ENCODE measurements at regions not wholly inside any gene's neighbourhood (a gene's known extent, or its start where the extent isn't known, plus 50 kb on each side); places are given as distances from the start of the nearest gene placed in this dataset.

DNA sequence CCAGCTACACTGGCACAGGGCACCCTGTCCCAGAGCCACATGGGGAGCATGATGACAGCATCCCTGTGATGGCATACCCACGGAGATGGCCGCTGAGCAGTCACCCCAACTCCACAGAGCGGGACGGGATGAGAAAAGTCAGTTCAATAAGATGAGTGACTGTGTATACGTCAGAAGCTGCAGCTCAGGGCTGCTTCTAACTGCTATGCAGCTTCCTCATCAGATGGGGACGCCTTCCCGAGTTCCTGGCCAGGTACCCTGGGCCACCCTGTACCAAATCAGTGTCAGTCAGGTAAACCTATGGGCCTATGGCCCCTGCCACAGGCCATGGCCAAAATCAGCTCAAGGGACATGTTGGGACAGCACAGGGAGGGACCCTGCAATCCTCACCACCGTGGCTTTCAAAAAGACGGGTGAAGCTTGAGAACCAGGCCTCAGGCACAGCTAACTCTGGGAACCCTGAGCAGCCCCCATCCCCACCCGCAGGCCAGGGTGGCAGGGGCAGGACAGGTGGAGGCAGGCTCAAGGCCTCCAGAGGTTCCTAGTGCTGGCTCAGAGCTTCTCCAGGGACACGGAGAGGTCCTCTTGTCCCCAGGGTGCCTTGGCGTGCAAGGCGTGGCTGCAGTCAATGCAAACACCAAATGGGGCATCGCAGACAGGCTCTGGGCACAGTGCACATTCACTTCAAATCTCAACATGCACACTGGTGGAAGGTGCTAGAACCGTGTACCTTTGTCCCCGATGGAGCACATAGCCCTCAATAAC, 122.4 kb downstream of the TUBA3C start:
- no peak overlapping the region for H3K27ac ChIP-seq (ENCODE audit: control insufficient read depth, insufficient read depth)
- ATAC-seq = no peak
- FAIRE-seq = no peak
- no peaks in the 10 kb centered on the region for H3K79me2 ChIP-seq (ENCODE audit: control insufficient read depth, insufficient read depth, low read length)
- H3K4me3 ChIP-seq = no peak overlapping the region
- CTCF ChIA-PET = no interaction called here
- 10% methylated on average over 15 of the region's 16 CpGs for WGBS (ENCODE audit: insufficient coverage, insufficient replicate concordance, low lambda C conversion rate, missing lambda C conversion rate)
- H3K4me2 ChIP-seq (ENCODE audit: control insufficient read depth, insufficient read depth) = no peak overlapping the region
- H3K27me3 ChIP-seq (replicated peaks in 1 of 2; ENCODE audit: control insufficient read depth in 2 of 2, insufficient read depth in 2 of 2, low read length in 1 of 2) = no peaks in the 10 kb centered on the region
- SMC1A ChIA-PET (ENCODE audit: uncharacterized antibody, unreplicated experiment) = no interaction called here
- H4K20me1 ChIP-seq (ENCODE audit: control insufficient read depth, insufficient read depth) = no peaks in the 10 kb centered on the region
- no TSS peak for BruUV-seq (replicated peaks)
- TF ChIP-seq ZNF274 (IDR thresholded peaks at IDR 0.05; ENCODE audit: insufficient read depth, insufficient read length) = no peak
- TF ChIP-seq CEBPB (IDR thresholded peaks at IDR 0.05; ENCODE audit: borderline replicate concordance in 1 of 2, low read depth in 2 of 2, low read length in 2 of 2) = no peak
- no peak for TF ChIP-seq CHD2 (IDR thresholded peaks at IDR 0.05; ENCODE audit: borderline replicate concordance, low read depth, low read length)
- TF ChIP-seq, protein P1, sequence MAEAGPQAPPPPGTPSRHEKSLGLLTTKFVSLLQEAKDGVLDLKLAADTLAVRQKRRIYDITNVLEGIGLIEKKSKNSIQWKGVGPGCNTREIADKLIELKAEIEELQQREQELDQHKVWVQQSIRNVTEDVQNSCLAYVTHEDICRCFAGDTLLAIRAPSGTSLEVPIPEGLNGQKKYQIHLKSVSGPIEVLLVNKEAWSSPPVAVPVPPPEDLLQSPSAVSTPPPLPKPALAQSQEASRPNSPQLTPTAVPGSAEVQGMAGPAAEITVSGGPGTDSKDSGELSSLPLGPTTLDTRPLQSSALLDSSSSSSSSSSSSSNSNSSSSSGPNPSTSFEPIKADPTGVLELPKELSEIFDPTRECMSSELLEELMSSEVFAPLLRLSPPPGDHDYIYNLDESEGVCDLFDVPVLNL (IDR thresholded peaks at IDR 0.05; ENCODE audit: low read depth, low read length) = no peak
- no peak for TF ChIP-seq TCF3 (IDR thresholded peaks at IDR 0.05; ENCODE audit: borderline replicate concordance, insufficient read depth, low read depth, low read length)
- no peak for TF ChIP-seq NR2C1 (IDR thresholded peaks at IDR 0.05)
- no peak for TF ChIP-seq PAX5 (IDR thresholded peaks at IDR 0.05; ENCODE audit: borderline replicate concordance, low read depth, low read length)
- no peak for TF ChIP-seq EZH2 (IDR thresholded peaks at IDR 0.05; ENCODE audit: borderline replicate concordance, control insufficient read depth, low read depth, low read length)
- no peak for TF ChIP-seq NR2C2 (IDR thresholded peaks at IDR 0.05; ENCODE audit: borderline replicate concordance, control insufficient read depth, insufficient read length, low read depth)
- TF ChIP-seq ATF7 (IDR thresholded peaks at IDR 0.05; ENCODE audit: low read depth) = no peak
- TF ChIP-seq JUNB (IDR thresholded peaks at IDR 0.05) = no peak
- no peak for TF ChIP-seq SREBF1 (IDR thresholded peaks at IDR 0.05; ENCODE audit: low read length)
- no peak for TF ChIP-seq RFX5 (IDR thresholded peaks at IDR 0.05; ENCODE audit: low read depth, low read length)
- no peak for TF ChIP-seq DPF2 (IDR thresholded peaks at IDR 0.05)
- TF ChIP-seq POLR2AphosphoS5 (IDR thresholded peaks at IDR 0.05; ENCODE audit: low read length) = no peak
- H3K4me1 ChIP-seq (ENCODE audit: control insufficient read depth, insufficient read depth, low read length) = no peaks in the 10 kb centered on the region
- RAD21 ChIA-PET (ENCODE audit: unreplicated experiment) = no interaction called here
- POLR2A ChIA-PET = no interaction called here
- in situ Hi-C loops (cut with MboI) = no loop called here
- peaks cover 2% of the 10 kb centered on the region; the same call in 1 of the 3 replicates for H3K9me3 ChIP-seq (replicated peaks; ENCODE audit: control insufficient read depth, insufficient read depth, low read length)
- intact Hi-C loops (cut with micrococcal nuclease; ENCODE audit: unreplicated experiment) = no loop called here
- H3K36me3 ChIP-seq (ENCODE audit: control insufficient read depth in 2 of 2, insufficient read depth in 2 of 2, low read length in 1 of 2) = no peaks in the 10 kb centered on the region
- DNase-seq (ENCODE audit: low read depth, low spot score) = no peak
- H2AFZ ChIP-seq (ENCODE audit: control insufficient read depth, low read depth, low read length) = no peak overlapping the region
- H3K9ac ChIP-seq (ENCODE audit: control insufficient read depth, insufficient read depth, low read length) = no peak overlapping the region

Measured in GM12878 (cell line).